T-cell (primary cell): ENCODE measurements at regions not wholly inside any gene's neighbourhood (a gene's known extent, or its start where the extent isn't known, plus 50 kb on each side); places are given as distances from the start of the nearest gene placed in this dataset.

Source experiments
- ATAC-seq, 4 experiments: fragments of 200-7000 bp in 3 of 4; fragments of 150-1000 bp in 1 of 4; cut with Tn5 transposase; replicated peaks in 1 of 4; 1 replicate in 3 of 4; 2 replicates in 1 of 4; pipeline ENCODE4 v1.10.0; 2021; ENCODE audit warnings: moderate library complexity in 3 of 4, mild to moderate bottlenecking in 2 of 4, moderate number of reproducible peaks in 1 of 4
- CTCF ChIA-PET, 2 donors: fragments of 300-600 bp; sonication (Branson Sonifier 250); formaldehyde crosslinking; loops; one replicate each; lab custom pipeline; 2022; ENCODE audit warnings: antibody characterized with exemption in 2 of 2; lab: Charles Lee
- POLR2A ChIA-PET, 2 donors: fragments of 300-600 bp; sonication (Branson Sonifier 250); formaldehyde crosslinking; loops; one replicate each; lab custom pipeline; 2022; ENCODE audit warnings: antibody characterized with exemption in 2 of 2; lab: Charles Lee
- DNase-seq, 35 experiments: peaks; one replicate each; pipeline versions ENCODE4 v3.0.0 to v3.0.0-alpha.2; 2013 to 2023
- H3K27ac ChIP-seq: one replicate; pipeline ENCODE4 v1.5.1; 2013; ENCODE audit warnings: low read length
- H3K27me3 ChIP-seq, 2 experiments: replicated peaks in 1 of 2; 1 replicate in 1 of 2; 2 replicates in 1 of 2; pipeline versions ENCODE4 v1.6.1 to v1.7.0; 2013; ENCODE audit warnings: low read length in 1 of 2, mixed read lengths in 1 of 2; ENCODE audit not compliant: control insufficient read depth in 2 of 2, insufficient read depth in 2 of 2; ENCODE audit errors: extremely low read depth in 1 of 2
- H3K36me3 ChIP-seq, 2 donors: 1 replicate in 1 of 2; 2 replicates in 1 of 2; pipeline versions ENCODE4 v1.6.1 to v1.7.0; 2013; ENCODE audit warnings: low read length in 1 of 2; ENCODE audit not compliant: control insufficient read depth in 2 of 2, insufficient read depth in 1 of 2; ENCODE audit errors: extremely low read depth in 1 of 2
- H3K4me1 ChIP-seq, 2 experiments: 1 replicate in 1 of 2; 2 replicates in 1 of 2; pipeline versions ENCODE4 v1.6.1 to v1.7.0; 2013; ENCODE audit warnings: low read length in 2 of 2, mixed read lengths in 1 of 2; ENCODE audit not compliant: insufficient read depth in 2 of 2, control insufficient read depth in 1 of 2; ENCODE audit errors: extremely low read depth in 1 of 2
- H3K4me3 ChIP-seq, 2 donors: 1 replicate in 1 of 2; 2 replicates in 1 of 2; pipeline versions ENCODE4 v1.5.1 to v1.7.0; 2013; ENCODE audit warnings: mild to moderate bottlenecking in 2 of 2, low read length in 1 of 2, moderate library complexity in 1 of 2; ENCODE audit not compliant: control insufficient read depth in 1 of 2; ENCODE audit errors: extremely low read depth in 1 of 2
- H3K9me3 ChIP-seq: 2 replicates; pipeline ENCODE4 v1.7.0; 2013
- H3K27ac Mint-ChIP-seq, 2 donors: one replicate each; pipeline ENCODE4 v1.8.0; 2020 to 2021; ENCODE audit warnings: mild to moderate bottlenecking in 2 of 2, mixed read lengths in 2 of 2
- H3K27me3 Mint-ChIP-seq, 2 donors: one replicate each; pipeline ENCODE4 v1.8.0; 2021 to 2022; ENCODE audit warnings: mixed read lengths in 2 of 2
- H3K36me3 Mint-ChIP-seq: one replicate; pipeline ENCODE4 v1.8.0; 2021; ENCODE audit warnings: mixed read lengths
- H3K4me1 Mint-ChIP-seq, 3 donors: one replicate each; pipeline ENCODE4 v1.8.0; 2020 to 2022; ENCODE audit warnings: mixed read lengths in 3 of 3, mild to moderate bottlenecking in 1 of 3
- H3K4me3 Mint-ChIP-seq, 3 donors: one replicate each; pipeline ENCODE4 v1.8.0; 2020 to 2022; ENCODE audit warnings: mild to moderate bottlenecking in 3 of 3, mixed read lengths in 3 of 3, moderate library complexity in 3 of 3
- H3K9me3 Mint-ChIP-seq, 3 donors: one replicate each; pipeline ENCODE4 v1.8.0; 2020 to 2022; ENCODE audit warnings: mixed read lengths in 3 of 3
- WGBS: methylation state at CpG from one replicate; pipeline ENCODE4 v1.1.5; 2013; ENCODE audit warnings: missing lambda C conversion rate; ENCODE audit not compliant: insufficient coverage; 5-methylcytosine and 5-hydroxymethylcytosine counted together

DNA sequence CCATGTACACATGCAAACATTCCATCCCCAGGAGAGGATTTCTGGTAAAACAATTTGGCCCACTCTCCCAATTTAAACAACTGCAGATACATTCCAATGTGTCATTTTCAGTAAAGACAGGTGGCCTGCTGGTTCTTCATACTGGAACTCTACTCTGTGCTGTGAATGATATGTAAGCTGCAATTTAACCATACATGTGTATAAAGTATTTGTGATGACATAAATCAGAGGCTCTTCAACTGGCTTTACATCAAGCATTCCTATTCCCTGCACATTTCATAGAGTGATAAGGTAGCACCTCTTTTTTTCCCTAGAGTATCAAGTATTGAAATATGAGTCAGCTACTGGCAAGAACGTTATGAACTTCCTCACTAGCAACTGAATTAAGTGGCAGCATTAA, 649.5 kb upstream of the ADGRL2 start:
- WGBS, result no CpG with 5 or more reads among the region's 1 CpG

DNA sequence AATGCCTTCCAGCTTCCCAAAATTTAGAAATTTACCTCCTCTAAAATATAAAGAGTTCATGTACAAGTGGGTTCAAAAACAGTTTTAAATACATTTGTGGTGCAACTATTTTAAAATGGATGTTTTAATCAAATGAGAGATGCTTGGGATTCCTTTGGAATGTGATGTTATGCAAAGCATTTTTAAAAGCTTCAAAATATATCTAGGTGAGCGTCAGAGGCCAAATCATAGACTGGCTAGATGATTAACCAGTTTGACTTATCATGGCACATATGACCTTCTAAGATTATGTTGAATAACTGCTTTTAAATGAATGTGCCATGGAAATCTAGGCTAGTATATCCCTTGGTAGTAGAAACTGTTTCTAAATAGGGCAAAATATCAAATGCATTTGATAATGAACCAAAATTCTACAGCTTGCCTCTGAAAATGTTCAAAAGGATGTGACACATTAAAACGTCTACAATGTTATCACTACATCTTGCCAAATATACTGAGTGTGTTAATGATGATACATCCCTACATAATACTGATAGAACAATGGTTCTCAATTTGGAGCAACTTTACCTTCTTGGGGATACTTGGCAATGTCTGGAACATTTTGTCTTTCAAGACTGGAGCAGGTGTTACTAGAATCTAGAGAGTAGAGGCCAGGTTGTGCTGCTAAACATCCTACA, 650.9 kb upstream of the ADGRL2 start:
- Histone ChIP-seq H3K36me3 (no peaks in the 10 kb centered on the region), H3K27ac (no peak overlapping the region), H3K4me1 (no peaks in the 10 kb centered on the region), H3K4me3 (no peak overlapping the region), H3K27me3 (no peaks in the 10 kb centered on the region), H3K9me3 (no peaks in the 10 kb centered on the region)
- Mint-ChIP-seq H3K27ac (no peak overlapping the region), H3K4me1 (no peaks in the 10 kb centered on the region), H3K9me3 (peaks cover 5 to 30% (median 13%) of the 10 kb centered on the region in 3 donors), H3K36me3 (no peaks in the 10 kb centered on the region), H3K27me3 (no peaks in the 10 kb centered on the region), H3K4me3 (no peak overlapping the region)
- DNase-seq (no peak), ATAC-seq (no peak)
- CTCF ChIA-PET, result no interaction called here
- 50% methylated on average over 1 of the region's 2 CpGs for WGBS
- POLR2A ChIA-PET, result no interaction called here

More for the DNA sequence above, 649.5 kb upstream of the ADGRL2 start:
- Mint-ChIP-seq H3K9me3 (peaks cover 5 to 32% (median 13%) of the 10 kb centered on the region in 3 donors), H3K27me3 (no peaks in the 10 kb centered on the region), H3K4me1 (no peaks in the 10 kb centered on the region), H3K36me3 (no peaks in the 10 kb centered on the region), H3K4me3 (no peak overlapping the region), H3K27ac (no peak overlapping the region)
- H3K4me1 ChIP-seq, result no peaks in the 10 kb centered on the region
- no peak overlapping the region for H3K27ac ChIP-seq
- no peaks in the 10 kb centered on the region for H3K9me3 ChIP-seq
- no peaks in the 10 kb centered on the region for H3K36me3 ChIP-seq
- ATAC-seq, result no peak
- H3K27me3 ChIP-seq, result no peaks in the 10 kb centered on the region
- CTCF ChIA-PET, result no interaction called here
- no peak for DNase-seq
- no peak overlapping the region for H3K4me3 ChIP-seq
- POLR2A ChIA-PET, result no interaction called here

DNA sequence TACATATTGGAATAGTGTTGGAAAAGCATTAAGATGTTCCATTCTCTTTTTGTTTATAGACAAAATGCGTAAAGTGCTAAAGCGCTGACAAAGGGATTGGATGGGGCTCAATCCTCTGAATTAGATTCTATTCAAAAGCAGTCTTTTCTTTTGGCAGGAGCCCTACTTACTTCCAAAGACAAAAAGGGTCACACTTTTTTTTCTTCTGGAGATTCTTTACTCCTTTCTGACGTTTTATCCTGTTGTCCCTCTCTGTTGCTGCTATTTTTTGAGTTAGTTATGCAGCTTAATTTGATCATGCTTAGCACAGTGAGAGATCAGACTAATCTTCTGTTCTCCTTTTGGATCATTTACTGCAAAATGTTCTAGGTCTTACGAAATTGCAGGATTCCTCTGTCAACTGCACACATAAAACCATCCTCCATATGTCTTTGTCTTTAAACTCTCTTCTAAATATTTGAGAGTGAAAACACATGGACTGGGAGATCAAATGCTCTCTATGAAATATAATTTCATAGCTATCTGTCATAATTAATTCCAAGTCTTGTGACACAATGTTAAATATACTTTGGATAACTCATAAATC, 656.4 kb upstream of the ADGRL2 start:
- CTCF ChIA-PET, result no interaction called here
- Mint-ChIP-seq H3K4me3 (no peak overlapping the region), H3K36me3 (no peaks in the 10 kb centered on the region), H3K27me3 (no peaks in the 10 kb centered on the region), H3K9me3 (peaks cover 6 to 21% (median 12%) of the 10 kb centered on the region in 3 donors), H3K4me1 (no peaks in the 10 kb centered on the region), H3K27ac (no peak overlapping the region)
- POLR2A ChIA-PET, result no interaction called here
- H3K9me3 ChIP-seq, result no peaks in the 10 kb centered on the region
- no peak overlapping the region for H3K27ac ChIP-seq
- DNase-seq, result no peak
- no peaks in the 10 kb centered on the region for H3K27me3 ChIP-seq
- H3K4me3 ChIP-seq, result no peak overlapping the region
- H3K4me1 ChIP-seq, result no peaks in the 10 kb centered on the region
- no peaks in the 10 kb centered on the region for H3K36me3 ChIP-seq
- WGBS, result 100% methylated on average over 1 of the region's 4 CpGs
- no peak for ATAC-seq

DNA sequence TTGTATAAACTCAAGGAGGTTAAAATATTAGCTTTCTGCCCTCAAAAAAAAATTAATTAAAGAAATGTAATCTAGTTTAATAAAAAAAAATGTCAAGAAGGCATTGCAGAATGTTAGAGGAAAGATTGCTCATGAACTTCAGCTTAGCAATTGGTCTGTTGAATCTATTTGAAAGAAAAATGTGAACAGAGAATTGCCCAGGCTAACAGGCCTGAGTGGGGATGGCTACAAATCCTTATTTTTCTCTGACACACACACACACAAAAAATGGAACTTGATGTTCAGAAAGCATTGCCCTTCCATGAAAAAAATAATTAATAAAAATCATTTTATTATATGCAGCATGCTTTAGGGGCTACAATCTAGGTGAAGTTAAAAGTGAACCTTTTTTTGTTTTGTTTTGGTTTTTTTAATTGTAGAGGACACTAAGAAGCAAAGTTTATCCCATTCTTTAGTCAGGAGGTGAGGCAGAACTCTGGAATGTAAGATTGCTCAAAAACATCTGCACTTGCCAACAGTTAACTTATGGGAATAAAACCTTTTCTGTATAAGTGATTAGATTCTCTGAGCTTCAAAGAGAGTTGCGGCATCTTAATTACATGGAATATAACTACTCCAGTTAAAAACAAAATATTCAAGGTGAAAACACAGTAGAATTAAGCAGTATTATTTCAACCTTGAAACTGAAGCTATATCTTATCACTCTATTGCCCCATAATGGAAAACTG, 658.5 kb upstream of the ADGRL2 start:
- Histone ChIP-seq H3K4me3 (no peak overlapping the region), H3K9me3 (no peaks in the 10 kb centered on the region), H3K36me3 (no peaks in the 10 kb centered on the region), H3K4me1 (no peaks in the 10 kb centered on the region), H3K27me3 (no peaks in the 10 kb centered on the region), H3K27ac (no peak overlapping the region)
- peaks cover 6 to 17% (median 13%) of the 10 kb centered on the region in 3 donors for H3K9me3 Mint-ChIP-seq
- H3K4me1 Mint-ChIP-seq, result no peaks in the 10 kb centered on the region
- ATAC-seq (no peak), DNase-seq (no peak)
- H3K27ac Mint-ChIP-seq, result no peak overlapping the region
- H3K36me3 Mint-ChIP-seq, result no peaks in the 10 kb centered on the region
- no peak overlapping the region for H3K4me3 Mint-ChIP-seq
- POLR2A ChIA-PET, result no interaction called here
- CTCF ChIA-PET, result no interaction called here
- no CpG with 5 or more reads among the region's 1 CpG for WGBS
- no peaks in the 10 kb centered on the region for H3K27me3 Mint-ChIP-seq

DNA sequence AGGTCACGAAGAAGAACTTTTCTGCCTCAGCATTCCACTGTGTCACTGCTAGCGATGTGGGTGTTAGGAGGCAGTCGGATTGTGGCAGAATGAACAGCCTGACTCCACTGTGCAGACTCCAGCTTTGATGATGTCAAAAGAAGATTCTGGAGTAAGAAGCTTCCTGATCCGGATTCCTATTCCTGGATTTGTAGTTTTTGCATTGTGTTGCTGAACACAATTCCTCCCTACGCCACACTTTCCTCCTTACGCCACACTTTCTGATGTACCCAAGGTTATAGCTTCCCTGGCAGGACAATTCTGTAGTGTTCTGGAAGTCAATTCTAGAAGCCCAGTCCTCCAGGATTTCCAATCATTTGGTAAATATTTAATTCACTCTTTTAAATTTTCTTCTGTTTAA, 665.2 kb upstream of the ADGRL2 start:
- ATAC-seq (no peak), DNase-seq (no peak)
- CTCF ChIA-PET, result no interaction called here
- H3K36me3 Mint-ChIP-seq, result no peaks in the 10 kb centered on the region
- H3K4me1 Mint-ChIP-seq, result no peaks in the 10 kb centered on the region
- Histone ChIP-seq H3K36me3 (no peaks in the 10 kb centered on the region), H3K9me3 (no peaks in the 10 kb centered on the region), H3K4me3 (no peak overlapping the region), H3K4me1 (no peaks in the 10 kb centered on the region), H3K27me3 (no peaks in the 10 kb centered on the region), H3K27ac (no peak overlapping the region)
- no peak overlapping the region for H3K4me3 Mint-ChIP-seq
- no peaks in the 10 kb centered on the region for H3K27me3 Mint-ChIP-seq
- peaks cover 0 to 17% (median 14%) of the 10 kb centered on the region in 3 donors for H3K9me3 Mint-ChIP-seq
- WGBS, result 73% methylated on average over 2 of the region's 6 CpGs
- H3K27ac Mint-ChIP-seq, result no peak overlapping the region
- POLR2A ChIA-PET, result no interaction called here

DNA sequence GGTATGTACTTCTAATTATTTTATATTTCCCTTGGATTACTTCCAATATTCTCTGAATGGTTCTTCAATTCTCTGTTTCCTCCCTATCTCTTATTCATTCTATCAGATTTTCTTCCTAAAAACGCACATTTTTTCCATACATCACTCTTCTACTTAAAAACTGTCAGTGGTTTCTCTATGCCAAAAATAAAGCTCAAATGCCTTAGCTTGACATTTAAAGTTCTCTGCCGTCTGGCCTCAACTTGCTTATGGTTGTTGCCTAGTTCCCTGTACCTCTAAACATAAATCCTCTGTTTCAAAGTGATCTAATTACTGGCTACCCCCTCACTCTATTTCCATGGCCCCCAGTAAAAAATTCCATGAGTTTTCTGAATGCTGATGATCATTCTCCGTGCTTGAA, 671.0 kb upstream of the ADGRL2 start:
- Mint-ChIP-seq H3K4me1 (no peaks in the 10 kb centered on the region), H3K27me3 (no peaks in the 10 kb centered on the region), H3K36me3 (no peaks in the 10 kb centered on the region), H3K9me3 (peaks cover 8 to 18% (median 9%) of the 10 kb centered on the region in 3 donors), H3K4me3 (no peak overlapping the region), H3K27ac (no peak overlapping the region)
- H3K27me3 ChIP-seq, result no peaks in the 10 kb centered on the region
- no peaks in the 10 kb centered on the region for H3K4me1 ChIP-seq
- CTCF ChIA-PET, result no interaction called here
- H3K36me3 ChIP-seq, result no peaks in the 10 kb centered on the region
- ATAC-seq (no peak), DNase-seq (no peak)
- WGBS, result 64% methylated on average over 2 of the region's 3 CpGs
- no peak overlapping the region for H3K27ac ChIP-seq
- H3K9me3 ChIP-seq, result no peaks in the 10 kb centered on the region
- no peak overlapping the region for H3K4me3 ChIP-seq
- POLR2A ChIA-PET, result no interaction called here
